Upper lobe of right lung (tissue), 1 donor: ENCODE measurements at regions not wholly inside any gene's neighbourhood (a gene's known extent, or its start where the extent isn't known, plus 50 kb on each side); places are given as distances from the start of the nearest gene placed in this dataset.
A peak's percentile ranks its signal among the peaks of the same experiment; 100 is the strongest.

ENCODE experiments used
- ATAC-seq: fragments of 200-7000 bp; cut with Tn5 transposase; one replicate; pipeline ENCODE4 v1.9.1; 2020; ENCODE audit warnings: mild to moderate bottlenecking, moderate library complexity
- DNase-seq: peaks from one replicate; pipeline ENCODE4 v3.0.0-alpha.2; 2020
- H3K27ac ChIP-seq: fragments of 200-600 bp; one replicate; pipeline ENCODE4 v1.8.0; 2022
- H3K27me3 ChIP-seq: fragments of 200-600 bp; one replicate; pipeline ENCODE4 v1.8.0; 2022; ENCODE audit warnings: mild to moderate bottlenecking
- H3K36me3 ChIP-seq: fragments of 200-600 bp; one replicate; pipeline ENCODE4 v1.8.0; 2022
- H3K4me1 ChIP-seq: fragments of 200-600 bp; one replicate; pipeline ENCODE4 v1.8.0; 2022
- H3K4me3 ChIP-seq: fragments of 200-600 bp; one replicate; pipeline ENCODE4 v1.8.0; 2022; ENCODE audit warnings: mild to moderate bottlenecking
- H3K9me3 ChIP-seq: fragments of 200-600 bp; one replicate; pipeline ENCODE4 v1.8.0; 2022
- CTCF ChIP-seq: fragments of 200-600 bp; IDR thresholded peaks from one replicate; pipeline ENCODE4 v1.8.0; 2022; ENCODE audit warnings: antibody characterized with exemption
- intact Hi-C: fragments of 100-400 bp; cut with DNase I; formaldehyde crosslinking; loops from one replicate; pipeline ENCODE4 v1.11.0; 2022
- donor health status: DM: no; HTN: yes; CAD: no; lungs with severe emphysema.

GRCh38 chrX:39409246-39409917, 608.1 kb downstream of the MID1IP1 start:
- TF ChIP-seq CTCF = no peak
- intact Hi-C loops = no loop called here
- H3K9me3 ChIP-seq = no peaks in the 10 kb centered on the region
- no peaks in the 10 kb centered on the region for H3K27me3 ChIP-seq
- H3K4me1 ChIP-seq = no peaks in the 10 kb centered on the region
- H3K4me3 ChIP-seq = no peak overlapping the region
- no peak overlapping the region for H3K27ac ChIP-seq
- DNase-seq = no peak
- H3K36me3 ChIP-seq = no peaks in the 10 kb centered on the region
- no peak for ATAC-seq

GRCh38 chrX:39414290-39414854, 613.1 kb downstream of the MID1IP1 start:
- H3K36me3 ChIP-seq = no peaks in the 10 kb centered on the region
- no peaks in the 10 kb centered on the region for H3K9me3 ChIP-seq
- H3K27me3 ChIP-seq = no peaks in the 10 kb centered on the region
- intact Hi-C loops = no loop called here
- ATAC-seq (no peak), DNase-seq (no peak)
- no peak for TF ChIP-seq CTCF
- no peaks in the 10 kb centered on the region for H3K4me1 ChIP-seq
- H3K4me3 ChIP-seq = no peak overlapping the region
- H3K27ac ChIP-seq = no peak overlapping the region

GRCh38 chrX:39416547-39417260, 615.4 kb downstream of the MID1IP1 start:
- Histone ChIP-seq H3K27me3 (no peaks in the 10 kb centered on the region), H3K9me3 (no peaks in the 10 kb centered on the region), H3K4me1 (no peaks in the 10 kb centered on the region), H3K27ac (no peak overlapping the region), H3K4me3 (no peak overlapping the region), H3K36me3 (no peaks in the 10 kb centered on the region)
- DNase-seq = no peak
- intact Hi-C loops = no loop called here
- no peak for TF ChIP-seq CTCF
- ATAC-seq = no peak

GRCh38 chrX:39418254-39418704, 617.0 kb downstream of the MID1IP1 start:
- DNase-seq = no peak
- H3K9me3 ChIP-seq = no peaks in the 10 kb centered on the region
- H3K27me3 ChIP-seq = no peaks in the 10 kb centered on the region
- no peaks in the 10 kb centered on the region for H3K4me1 ChIP-seq
- intact Hi-C loops = no loop called here
- H3K4me3 ChIP-seq = no peak overlapping the region
- peak overlapping the region; percentile 17 for H3K27ac ChIP-seq
- no peaks in the 10 kb centered on the region for H3K36me3 ChIP-seq
- no peak for ATAC-seq
- no peak for TF ChIP-seq CTCF

GRCh38 chrX:39418731-39419638, 617.7 kb downstream of the MID1IP1 start:
- no peak for DNase-seq
- no peaks in the 10 kb centered on the region for H3K9me3 ChIP-seq
- peak; percentile 37 for ATAC-seq
- H3K36me3 ChIP-seq = no peaks in the 10 kb centered on the region
- H3K27me3 ChIP-seq = no peaks in the 10 kb centered on the region
- intact Hi-C loops = no loop called here
- no peak overlapping the region for H3K4me3 ChIP-seq
- H3K27ac ChIP-seq = peak overlapping the region; percentile 17
- no peaks in the 10 kb centered on the region for H3K4me1 ChIP-seq
- TF ChIP-seq CTCF = no peak
